Stimulated activated CD4-positive, alpha-beta T cell treated with anti-CD3 and anti-CD28 coated beads, Interleukin-4, amount 100 ng/mL, for 4 hours (primary cell): ENCODE measurements at regions not wholly inside any gene's neighbourhood (a gene's known extent, or its start where the extent isn't known, plus 50 kb on each side); places are given as distances from the start of the nearest gene placed in this dataset.
"Not testable (repeated sequence)": the region's sequence is repeated elsewhere in the genome, so short reads cannot be mapped to it uniquely, and the experiment has no call there.

Experiments used
- DNase-seq, 2 experiments: peaks; one replicate each; pipeline ENCODE4 v3.0.0-alpha.2; 2020

- no peak for DNase-seq
These were observed 2051.0 kb downstream of the EFNA5 start for GRCh38 chr5:105619725-105620124.

- DNase-seq, result no peak
These were observed 2053.1 kb downstream of the EFNA5 start for GRCh38 chr5:105617436-105618215.

- no peak for DNase-seq
These were observed 2054.0 kb upstream of the NUDT12 start for GRCh38 chr5:105616599-105616998.

GRCh38 chr5:105602406-105602805 is 2039.8 kb upstream of the NUDT12 start:
- DNase-seq, result not testable (repeated sequence)

- DNase-seq, result no peak
These were observed 2030.6 kb upstream of the NUDT12 start for GRCh38 chr5:105593011-105593760.

GRCh38 chr5:105587963-105588662 is 2025.5 kb upstream of the NUDT12 start:
- DNase-seq, result no peak

- no peak for DNase-seq
These were observed 2019.5 kb upstream of the NUDT12 start for GRCh38 chr5:105581988-105582690.

GRCh38 chr5:105573575-105573974 is 2011.0 kb upstream of the NUDT12 start:
- DNase-seq, result no peak

- no peak for DNase-seq
These were observed 2002.9 kb upstream of the NUDT12 start for GRCh38 chr5:105565531-105565930.

- DNase-seq, result no peak
These were observed 2001.3 kb upstream of the NUDT12 start for GRCh38 chr5:105563842-105564241.

- no peak for DNase-seq
These were observed 1992.1 kb upstream of the NUDT12 start for GRCh38 chr5:105554568-105555169.

GRCh38 chr5:105544300-105544699 is 1981.7 kb upstream of the NUDT12 start:
- DNase-seq, result no peak

GRCh38 chr5:105536675-105537074 is 1974.1 kb upstream of the NUDT12 start:
- DNase-seq, result no peak

GRCh38 chr5:105530716-105531261 is 1968.2 kb upstream of the NUDT12 start:
- no peak for DNase-seq

- no peak for DNase-seq
These were observed 1967.3 kb upstream of the NUDT12 start for GRCh38 chr5:105529851-105530250.

GRCh38 chr5:105508519-105508918 is 1945.9 kb upstream of the NUDT12 start:
- no peak for DNase-seq

GRCh38 chr5:105506692-105507277 is 1944.2 kb upstream of the NUDT12 start:
- no peak for DNase-seq

GRCh38 chr5:105503950-105504349 is 1941.4 kb upstream of the NUDT12 start:
- DNase-seq, result no peak

- no peak for DNase-seq
These were observed 1938.7 kb upstream of the NUDT12 start for GRCh38 chr5:105501315-105501714.

- no peak for DNase-seq
These were observed 1912.8 kb upstream of the NUDT12 start for GRCh38 chr5:105475401-105475800.

- no peak for DNase-seq
These were observed 1899.8 kb upstream of the NUDT12 start for GRCh38 chr5:105462377-105462776.

GRCh38 chr5:105460721-105461120 is 1898.1 kb upstream of the NUDT12 start:
- no peak for DNase-seq
